SIG-M5 treated with dmso at 0.1 percent for 504 hours (cell line): ENCODE measurements at regions not wholly inside any gene's neighbourhood (a gene's known extent, or its start where the extent isn't known, plus 50 kb on each side); places are given as distances from the start of the nearest gene placed in this dataset.

Source experiments
- DNase-seq: peaks from one replicate; lab custom pipeline; 2025; ENCODE audit not compliant: unreplicated experiment; lab: John Stamatoyannopoulos, UW

GRCh38 chr2:239768031-239768790, 256.9 kb downstream of the NDUFA10 start:
- DNase-seq: no peak

GRCh38 chr2:239767021-239767905, 257.9 kb downstream of the NDUFA10 start:
- no peak for DNase-seq

- no peak for DNase-seq
Measured at GRCh38 chr2:239765911-239766310, 259.2 kb downstream of the NDUFA10 start.

GRCh38 chr2:239765076-239765845, 259.9 kb downstream of the NDUFA10 start:
- no peak for DNase-seq

GRCh38 chr2:239763433-239764097, 261.6 kb downstream of the NDUFA10 start:
- DNase-seq: no peak

- no peak for DNase-seq
Measured at GRCh38 chr2:239762655-239763269, 262.4 kb downstream of the NDUFA10 start.

- no peak for DNase-seq
Measured at GRCh38 chr2:239762106-239762505, 263.0 kb downstream of the NDUFA10 start.

GRCh38 chr2:239760596-239760995, 264.5 kb downstream of the NDUFA10 start:
- no peak for DNase-seq

- peak; percentile 24 for DNase-seq
Measured at GRCh38 chr2:239758279-239758877, 266.8 kb downstream of the NDUFA10 start.

- no peak for DNase-seq
Measured at GRCh38 chr2:239756790-239757760, 268.1 kb downstream of the NDUFA10 start.

DNA sequence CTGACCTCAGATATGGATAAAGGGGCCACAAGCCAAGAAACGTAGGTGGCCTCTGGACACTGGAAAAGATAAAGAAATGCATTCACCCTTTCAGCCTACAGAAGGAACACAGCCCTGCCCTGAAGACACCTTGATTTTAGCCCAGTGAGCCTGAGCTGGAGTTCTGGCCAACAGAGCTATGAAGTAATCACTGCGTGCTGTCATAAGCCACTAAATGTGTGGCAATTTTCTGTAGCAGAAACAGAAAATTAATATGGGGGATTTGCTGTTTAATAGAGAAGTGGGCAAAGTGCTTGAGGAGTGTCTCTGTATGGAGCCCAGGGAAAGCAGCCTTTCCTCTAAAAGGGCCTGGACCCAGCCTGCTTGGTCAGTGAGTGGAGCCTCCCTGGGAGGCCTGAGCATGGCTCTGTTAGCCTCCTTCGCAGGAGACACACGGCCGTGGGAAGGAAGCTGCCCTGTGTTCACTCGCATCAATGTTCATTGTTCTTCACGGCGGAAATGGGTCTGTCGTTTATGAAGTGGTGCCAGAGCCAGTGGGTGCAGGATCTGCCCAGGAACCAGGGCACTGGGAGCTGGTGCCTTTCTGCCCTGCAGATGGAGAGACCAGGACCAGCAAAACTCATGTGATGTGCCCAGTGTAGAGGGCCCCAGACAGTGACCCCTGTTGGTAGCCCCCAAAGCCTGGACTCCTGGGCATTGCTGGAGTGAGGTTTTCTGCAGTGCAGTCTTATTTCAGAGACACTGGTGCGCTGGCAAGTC, 268.9 kb downstream of the NDUFA10 start:
- no peak for DNase-seq

- DNase-seq: no peak
Measured at GRCh38 chr2:239753401-239753837, 271.7 kb downstream of the NDUFA10 start.

DNA sequence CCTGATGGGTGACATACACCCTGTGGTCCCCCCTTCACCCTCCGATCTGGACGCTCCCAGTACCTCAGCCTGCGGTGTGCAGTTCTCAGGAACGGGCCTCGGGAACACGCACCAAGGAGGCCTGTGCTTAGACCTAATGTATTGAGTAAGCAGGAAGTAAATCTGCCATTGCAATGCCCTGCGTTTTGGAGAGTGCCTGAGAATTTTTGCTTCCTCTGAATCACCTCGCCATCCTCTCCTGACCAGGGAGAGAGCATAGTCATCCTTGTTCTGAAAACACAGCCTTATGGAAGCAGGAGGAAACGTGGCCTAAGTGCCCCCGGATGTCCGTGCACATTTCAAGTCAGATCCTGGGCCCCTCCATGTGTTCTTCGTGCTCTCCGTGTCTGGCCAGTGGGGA, 272.2 kb downstream of the NDUFA10 start:
- no peak for DNase-seq

DNA sequence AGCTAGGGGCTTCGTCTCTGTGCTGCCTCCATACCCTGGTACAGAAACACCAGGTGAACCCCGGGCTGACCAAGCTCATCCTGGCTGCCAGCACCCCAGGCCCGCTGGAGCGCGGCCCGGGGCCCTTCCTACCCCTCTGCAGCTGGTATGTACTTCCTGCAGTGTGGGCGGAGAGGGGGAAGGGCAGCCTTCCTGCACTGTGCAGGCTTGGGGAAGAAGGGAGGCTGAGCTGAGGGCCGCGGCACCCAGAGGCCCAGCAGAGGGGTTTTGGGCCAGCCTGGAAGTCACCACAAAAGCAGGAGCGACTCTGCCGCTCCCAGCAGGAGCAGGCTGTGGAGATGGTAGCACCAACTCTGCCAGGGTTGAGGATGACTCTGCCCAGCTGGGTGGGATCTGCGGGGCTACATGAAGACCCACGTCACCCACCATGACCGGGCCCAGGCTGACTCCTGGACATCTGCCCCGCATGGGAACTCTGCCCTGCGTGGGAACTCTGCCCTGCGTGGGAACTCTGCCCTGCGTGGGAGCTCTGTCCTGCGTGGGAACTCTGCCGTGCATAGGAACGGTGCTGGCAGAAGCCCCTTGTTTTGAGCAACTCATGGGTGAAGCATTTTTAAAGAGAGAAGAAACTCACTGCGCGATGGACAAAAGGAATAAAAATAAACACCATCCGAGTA, 273.3 kb downstream of the NDUFA10 start:
- DNase-seq: no peak

DNA sequence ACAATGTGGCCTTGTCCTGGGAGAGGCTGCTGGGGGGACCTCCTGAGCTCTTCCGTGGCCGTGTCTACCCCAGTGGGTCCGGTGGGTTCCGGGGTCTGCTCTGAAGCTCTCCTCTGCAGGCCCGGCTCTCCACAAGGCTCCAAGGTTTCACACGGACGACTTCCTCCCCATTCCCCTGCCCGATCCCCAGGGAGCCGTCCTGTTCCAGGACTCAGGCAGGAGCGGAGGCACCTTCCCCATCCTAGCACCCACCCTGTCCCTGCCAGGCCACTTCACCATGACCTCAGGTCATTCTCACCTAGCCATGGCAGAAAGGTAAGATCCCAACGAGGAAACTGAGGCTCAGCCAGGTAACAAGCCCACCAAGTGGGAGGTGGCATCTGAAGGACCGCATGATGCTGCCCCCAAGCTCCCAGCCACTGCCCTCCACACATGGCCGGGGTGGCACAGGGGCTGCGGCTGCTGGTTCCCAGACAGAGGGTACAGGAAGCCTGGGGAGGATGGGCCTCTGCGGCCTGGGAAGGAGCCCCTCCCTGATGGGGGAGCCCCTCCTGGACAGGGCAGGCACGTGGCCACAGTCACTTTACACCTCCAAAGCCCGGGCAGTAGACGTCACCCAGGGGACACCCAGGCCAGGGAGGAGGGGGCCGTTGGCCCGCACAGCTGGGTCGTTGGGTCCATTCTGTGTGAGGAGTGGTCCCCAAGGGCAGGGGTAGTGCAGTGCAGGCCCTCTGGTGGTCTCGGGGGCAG, 274.0 kb downstream of the NDUFA10 start:
- DNase-seq: no peak

DNA sequence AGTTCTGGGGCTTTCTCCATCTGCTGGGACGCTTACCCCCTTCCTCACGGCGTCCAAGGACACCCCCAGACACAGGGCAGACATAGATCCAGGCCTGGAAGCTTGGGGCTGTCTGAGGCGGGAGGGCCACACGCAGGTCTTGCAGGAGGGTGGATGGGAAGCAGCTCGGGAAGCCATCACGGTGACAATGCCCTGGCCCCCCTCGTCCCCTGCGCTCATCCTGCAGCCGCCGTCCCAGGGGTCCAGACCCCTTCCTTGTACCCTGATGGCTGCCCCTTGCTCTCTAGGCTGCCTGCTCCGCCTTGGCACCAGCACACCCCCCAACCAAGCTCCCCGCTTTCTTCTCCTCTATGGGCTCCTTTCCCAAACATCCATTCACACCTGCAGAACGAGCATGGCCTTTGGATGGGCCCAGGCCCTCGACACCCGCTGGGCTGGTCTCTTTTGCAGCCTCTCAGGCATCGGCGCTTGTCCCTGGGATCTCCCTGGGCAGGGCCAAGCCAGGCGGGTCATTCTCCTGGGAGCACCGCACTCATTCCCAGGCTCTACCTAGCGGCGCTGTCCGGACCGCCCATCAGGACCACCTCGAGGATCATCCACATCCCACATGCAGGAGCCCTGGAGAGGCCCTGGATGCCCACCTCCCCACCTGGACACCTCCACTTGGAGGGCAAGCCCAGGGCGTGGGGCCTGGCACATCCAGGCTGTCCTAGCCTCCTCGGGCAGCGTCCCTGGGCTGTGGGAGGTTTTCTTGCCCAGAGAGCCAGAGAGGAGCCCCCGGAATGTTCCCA, 274.9 kb downstream of the NDUFA10 start:
- no peak for DNase-seq
